Renal cortex interstitium (tissue), 11 donors: ENCODE measurements at regions not wholly inside any gene's neighbourhood (a gene's known extent, or its start where the extent isn't known, plus 50 kb on each side); places are given as distances from the start of the nearest gene placed in this dataset.
"Not testable (repeated sequence)": the region's sequence is repeated elsewhere in the genome, so short reads cannot be mapped to it uniquely, and the experiment has no call there.

ENCODE experiments used
- DNase-seq, 11 donors: peaks; one replicate each; pipeline ENCODE4 v3.0.0-alpha.2; 2013; ENCODE audit warnings: low read depth in 9 of 11, low spot score in 4 of 11; ENCODE audit errors: extremely low read depth in 1 of 11

GRCh38 chr4:75422998-75423397 lies 91.2 kb downstream of the RCHY1 start:
- DNase-seq = no peak

GRCh38 chr4:75412746-75413145 lies 101.5 kb downstream of the RCHY1 start:
- no peak for DNase-seq

- DNase-seq = no peak
These were observed 115.7 kb downstream of the RCHY1 start for GRCh38 chr4:75398501-75398900.

GRCh38 chr4:75391489-75392166 lies 122.6 kb downstream of the RCHY1 start:
- no peak for DNase-seq

- not testable (repeated sequence) for DNase-seq
These were observed 127.8 kb downstream of the RCHY1 start for GRCh38 chr4:75386426-75386825.

- DNase-seq = no peak
These were observed 129.1 kb downstream of the RCHY1 start for GRCh38 chr4:75385106-75385505.

GRCh38 chr4:75376543-75376942 lies 137.7 kb downstream of the RCHY1 start:
- no peak for DNase-seq

GRCh38 chr4:75371915-75372314 lies 142.3 kb downstream of the RCHY1 start:
- no peak for DNase-seq

- DNase-seq = no peak
These were observed 143.6 kb downstream of the RCHY1 start for GRCh38 chr4:75370576-75370975.

GRCh38 chr4:75345423-75345822 lies 168.8 kb downstream of the RCHY1 start:
- DNase-seq = no peak

GRCh38 chr4:75344915-75345314 lies 169.3 kb downstream of the RCHY1 start:
- DNase-seq = peak in 4 of 11 donors; percentile 13 to 41 (median 26)

- no peak for DNase-seq
These were observed 170.9 kb downstream of the RCHY1 start for GRCh38 chr4:75343333-75343732.

- DNase-seq = no peak
These were observed 173.6 kb downstream of the RCHY1 start for GRCh38 chr4:75340561-75340960.

- DNase-seq = no peak
These were observed 175.8 kb downstream of the RCHY1 start for GRCh38 chr4:75338352-75338880.

- no peak for DNase-seq
These were observed 186.2 kb downstream of the RCHY1 start for GRCh38 chr4:75327804-75328512.

GRCh38 chr4:75325318-75325979 lies 188.8 kb downstream of the RCHY1 start:
- no peak for DNase-seq

GRCh38 chr4:75321484-75321883 lies 192.7 kb downstream of the RCHY1 start:
- DNase-seq = no peak

GRCh38 chr4:75317641-75318040 lies 196.6 kb downstream of the RCHY1 start:
- DNase-seq = not testable (repeated sequence)

- no peak for DNase-seq
These were observed 206.2 kb downstream of the RCHY1 start for GRCh38 chr4:75308049-75308448.

GRCh38 chr4:75306506-75306905 lies 207.7 kb downstream of the RCHY1 start:
- DNase-seq = no peak
